Parathyroid adenoma (tissue), 2 donors: ENCODE measurements at regions not wholly inside any gene's neighbourhood (a gene's known extent, or its start where the extent isn't known, plus 50 kb on each side); places are given as distances from the start of the nearest gene placed in this dataset.

Source experiments
- H2AFZ ChIP-seq: fragments of 300-600 bp; sonication (generic); one replicate; pipeline ENCODE4 v1.7.0; 2017; ENCODE audit warnings: antibody characterized with exemption, mild to moderate bottlenecking
- H3K27ac ChIP-seq: fragments of 300-600 bp; sonication (generic); one replicate; pipeline ENCODE4 v1.7.0; 2017
- H3K27me3 ChIP-seq: fragments of 300-600 bp; sonication (generic); one replicate; pipeline ENCODE4 v1.7.0; 2017; ENCODE audit warnings: low read length; ENCODE audit not compliant: control insufficient read depth, insufficient read depth
- H3K36me3 ChIP-seq: fragments of 300-600 bp; sonication (generic); one replicate; pipeline ENCODE4 v1.7.0; 2017; ENCODE audit warnings: low read length; ENCODE audit not compliant: control insufficient read depth, insufficient read depth
- H3K4me1 ChIP-seq: fragments of 300-600 bp; sonication (generic); one replicate; pipeline ENCODE4 v1.7.0; 2017; ENCODE audit warnings: control low read depth
- H3K4me2 ChIP-seq: fragments of 300-600 bp; sonication (generic); one replicate; pipeline ENCODE4 v1.7.0; 2017; ENCODE audit warnings: low read length
- H3K4me3 ChIP-seq: fragments of 300-600 bp; sonication (generic); one replicate; pipeline ENCODE4 v1.7.0; 2017; ENCODE audit warnings: low read depth, low read length
- H3K79me2 ChIP-seq: fragments of 300-600 bp; sonication (generic); one replicate; pipeline ENCODE4 v1.7.0; 2017; ENCODE audit warnings: control low read depth
- H3K9ac ChIP-seq: fragments of 300-600 bp; sonication (generic); one replicate; pipeline ENCODE4 v1.7.0; 2017; ENCODE audit warnings: mild to moderate bottlenecking
- H3K9me3 ChIP-seq: fragments of 300-600 bp; sonication (generic); one replicate; pipeline ENCODE4 v1.7.0; 2017; ENCODE audit warnings: low read length; ENCODE audit not compliant: control insufficient read depth
- CTCF ChIP-seq: fragments of 300-600 bp; sonication (generic); IDR thresholded peaks from one replicate; pipeline ENCODE4 v1.7.0; 2017; ENCODE audit warnings: antibody characterized with exemption, mild to moderate bottlenecking
- donor health status: primary hyperparathyroidism.

- Histone ChIP-seq H3K4me3 (no peak overlapping the region), H3K9ac (no peak overlapping the region), H3K27ac (no peak overlapping the region), H3K36me3 (no peaks in the 10 kb centered on the region), H3K27me3 (no peaks in the 10 kb centered on the region), H3K4me2 (no peak overlapping the region), H3K79me2 (no peaks in the 10 kb centered on the region), H3K9me3 (no peaks in the 10 kb centered on the region), H2AFZ (no peak overlapping the region), H3K4me1 (no peaks in the 10 kb centered on the region)
- no peak for TF ChIP-seq CTCF
Measured at GRCh38 chr5:33237471-33237870, 203.3 kb upstream of the TARS1 start.

- no peaks in the 10 kb centered on the region for H3K4me1 ChIP-seq
- H3K79me2 ChIP-seq = no peaks in the 10 kb centered on the region
- H3K9ac ChIP-seq = no peak overlapping the region
- TF ChIP-seq CTCF = no peak
- H3K27me3 ChIP-seq = no peaks in the 10 kb centered on the region
- no peaks in the 10 kb centered on the region for H3K36me3 ChIP-seq
- H3K4me2 ChIP-seq = no peak overlapping the region
- H3K9me3 ChIP-seq = no peaks in the 10 kb centered on the region
- H3K27ac ChIP-seq = no peak overlapping the region
- no peak overlapping the region for H2AFZ ChIP-seq
- H3K4me3 ChIP-seq = no peak overlapping the region
Measured at GRCh38 chr5:33238826-33239695, 201.7 kb upstream of the TARS1 start.

- H3K4me3 ChIP-seq = no peak overlapping the region
- H3K4me1 ChIP-seq = no peaks in the 10 kb centered on the region
Measured at GRCh38 chr5:33240558-33240957, 200.2 kb upstream of the TARS1 start.

GRCh38 chr5:33241802-33242201, 199.0 kb upstream of the TARS1 start:
- no peaks in the 10 kb centered on the region for H3K4me1 ChIP-seq
- H3K4me2 ChIP-seq = no peak overlapping the region
- no peak overlapping the region for H3K4me3 ChIP-seq
- H3K27ac ChIP-seq = no peak overlapping the region
- TF ChIP-seq CTCF = no peak
- H3K79me2 ChIP-seq = no peaks in the 10 kb centered on the region
- H3K27me3 ChIP-seq = no peaks in the 10 kb centered on the region
- no peak overlapping the region for H2AFZ ChIP-seq
- H3K9me3 ChIP-seq = no peaks in the 10 kb centered on the region
- no peaks in the 10 kb centered on the region for H3K36me3 ChIP-seq
- no peak overlapping the region for H3K9ac ChIP-seq

More at GRCh38 chr5:33240558-33240957, 200.2 kb upstream of the TARS1 start:
- H3K36me3 ChIP-seq = no peaks in the 10 kb centered on the region
- H3K9me3 ChIP-seq = no peaks in the 10 kb centered on the region
- H3K4me2 ChIP-seq = peak overlapping the region; percentile 30
- H3K79me2 ChIP-seq = no peaks in the 10 kb centered on the region
- TF ChIP-seq CTCF = no peak
- no peaks in the 10 kb centered on the region for H3K27me3 ChIP-seq
- H3K9ac ChIP-seq = no peak overlapping the region
- no peak overlapping the region for H3K27ac ChIP-seq
- H2AFZ ChIP-seq = no peak overlapping the region

GRCh38 chr5:33242277-33242676, 198.5 kb upstream of the TARS1 start:
- no peaks in the 10 kb centered on the region for H3K4me1 ChIP-seq
- H3K9ac ChIP-seq = no peak overlapping the region
- H3K36me3 ChIP-seq = no peaks in the 10 kb centered on the region
- H3K27me3 ChIP-seq = no peaks in the 10 kb centered on the region
- no peak overlapping the region for H3K4me3 ChIP-seq
- H3K27ac ChIP-seq = no peak overlapping the region
- no peaks in the 10 kb centered on the region for H3K79me2 ChIP-seq
- no peak overlapping the region for H3K4me2 ChIP-seq
- TF ChIP-seq CTCF = no peak
- no peaks in the 10 kb centered on the region for H3K9me3 ChIP-seq
- no peak overlapping the region for H2AFZ ChIP-seq
